ENCODE measurements at regions not wholly inside any gene's neighbourhood (a gene's known extent, or its start where the extent isn't known, plus 50 kb on each side); places are given as distances from the start of the nearest gene placed in this dataset.

- CTCF ChIA-PET (ENCODE audit: low intra/inter-chr PET ratio), result no interaction called here
- H3K36me3 ChIP-seq (ENCODE audit: control insufficient read depth, insufficient read depth, low read length), result no peaks in the 10 kb centered on the region
Measured at GRCh38 chr1:170790175-170790574, 126.2 kb downstream of the PRRX1 start.

More at GRCh38 chr1:170790175-170790574, 126.2 kb downstream of the PRRX1 start:
- intact Hi-C loops (cut with micrococcal nuclease), result no loop called here
- WGBS (ENCODE audit: insufficient coverage, low coverage, missing lambda C conversion rate), result 2% methylated on average over 2 of the region's 2 CpGs
- ATAC-seq (no peak), DNase-seq (ENCODE audit: extremely low read depth in 1 of 4, low spot score in 3 of 4) (no peak), FAIRE-seq (no peak)
- H3K4me3 ChIP-seq, result no peak overlapping the region
- no peaks in the 10 kb centered on the region for H3K9me3 ChIP-seq (replicated peaks; ENCODE audit: control insufficient read depth, insufficient read depth, low read depth, low read length)
- H3K27me3 ChIP-seq (ENCODE audit: control insufficient read depth in 2 of 2, insufficient read depth in 2 of 2, low read length in 2 of 2), result no peaks in the 10 kb centered on the region
- TF ChIP-seq SP1 (CRISPR knock-in tag; IDR thresholded peaks at IDR 0.05) (no peak), CSDE1 (IDR thresholded peaks at IDR 0.05) (no peak), ZNF140 (CRISPR knock-in tag; IDR thresholded peaks at IDR 0.05) (no peak), TFAP4 (CRISPR knock-in tag; IDR thresholded peaks at IDR 0.05; ENCODE audit: borderline replicate concordance) (no peak), SIN3A (IDR thresholded peaks at IDR 0.05; ENCODE audit: borderline replicate concordance in 2 of 2, control insufficient read depth in 1 of 2, low read depth in 2 of 2, low read length in 2 of 2) (no peak), RHOXF2B (CRISPR knock-in tag; conservative IDR thresholded peaks at IDR 0.05) (no peak), FOXO4 (CRISPR knock-in tag; IDR thresholded peaks at IDR 0.05) (no peak), ZNF134 (CRISPR knock-in tag; conservative IDR thresholded peaks at IDR 0.05) (no peak), CEBPB (tag; IDR thresholded peaks at IDR 0.05) (no peak), TSHZ1 (CRISPR knock-in tag; IDR thresholded peaks at IDR 0.05) (no peak), ZNF77 (CRISPR knock-in tag; IDR thresholded peaks at IDR 0.05) (no peak), ZNF507 (tag; conservative IDR thresholded peaks at IDR 0.05) (no peak), HLTF (IDR thresholded peaks at IDR 0.05) (no peak)
- H3K9ac ChIP-seq (ENCODE audit: insufficient read depth in 1 of 2, low read depth in 2 of 2, low read length in 2 of 2), result no peak overlapping the region
- in situ Hi-C loops (cut with MboI), result no loop called here
- H3K4me2 ChIP-seq (ENCODE audit: insufficient read depth, low read length), result no peak overlapping the region
- no peaks in the 10 kb centered on the region for H4K20me1 ChIP-seq (replicated peaks; ENCODE audit: control insufficient read depth, insufficient read depth, low read length)
- H3K79me2 ChIP-seq (ENCODE audit: control insufficient read depth, insufficient read depth, low read length), result no peaks in the 10 kb centered on the region
- H3K4me1 ChIP-seq (replicated peaks in 1 of 2; ENCODE audit: control insufficient read depth in 2 of 2, insufficient read depth in 2 of 2, low read length in 2 of 2), result no peaks in the 10 kb centered on the region
- no peaks in the 10 kb centered on the region for H3K9me1 ChIP-seq (ENCODE audit: control insufficient read depth, insufficient read depth, low read length)
- no TSS peak for BruUV-seq (replicated peaks)
- H3K27ac ChIP-seq (ENCODE audit: extremely low read depth, low read depth, low read length), result no peak overlapping the region
- H2AFZ ChIP-seq (ENCODE audit: low read depth, low read length), result no peak overlapping the region
- POLR2A ChIA-PET, result no interaction called here
